ENCODE measurements at regions not wholly inside any gene's neighbourhood (a gene's known extent, or its start where the extent isn't known, plus 50 kb on each side); places are given as distances from the start of the nearest gene placed in this dataset.

DNA sequence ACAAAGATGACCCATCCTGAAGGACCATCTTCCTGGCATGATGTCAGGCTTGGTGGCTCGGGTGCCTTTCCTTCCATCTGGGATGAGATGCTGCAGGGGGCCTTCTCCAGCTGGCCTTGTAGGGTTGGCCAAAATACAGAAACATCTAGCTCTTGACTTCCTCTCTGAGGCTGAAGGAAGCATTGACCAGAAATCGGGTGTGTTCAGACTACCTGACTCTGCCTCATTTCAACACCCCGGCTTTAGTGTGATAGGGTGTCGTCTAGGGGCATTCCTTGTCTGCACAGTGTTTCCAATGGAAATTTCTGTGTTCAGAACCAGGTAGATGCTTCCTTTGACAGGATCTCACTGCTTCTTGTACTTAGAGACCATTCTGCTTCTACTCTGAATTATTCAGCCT is 115.7 kb upstream of the SPRED2 start:
- no peak for TF ChIP-seq GABPA (IDR thresholded peaks at IDR 0.05; ENCODE audit: low read depth)
- no peak for TF ChIP-seq POLR2AphosphoS5 (IDR thresholded peaks at IDR 0.05; ENCODE audit: low read depth)
- TF ChIP-seq, protein P1, sequence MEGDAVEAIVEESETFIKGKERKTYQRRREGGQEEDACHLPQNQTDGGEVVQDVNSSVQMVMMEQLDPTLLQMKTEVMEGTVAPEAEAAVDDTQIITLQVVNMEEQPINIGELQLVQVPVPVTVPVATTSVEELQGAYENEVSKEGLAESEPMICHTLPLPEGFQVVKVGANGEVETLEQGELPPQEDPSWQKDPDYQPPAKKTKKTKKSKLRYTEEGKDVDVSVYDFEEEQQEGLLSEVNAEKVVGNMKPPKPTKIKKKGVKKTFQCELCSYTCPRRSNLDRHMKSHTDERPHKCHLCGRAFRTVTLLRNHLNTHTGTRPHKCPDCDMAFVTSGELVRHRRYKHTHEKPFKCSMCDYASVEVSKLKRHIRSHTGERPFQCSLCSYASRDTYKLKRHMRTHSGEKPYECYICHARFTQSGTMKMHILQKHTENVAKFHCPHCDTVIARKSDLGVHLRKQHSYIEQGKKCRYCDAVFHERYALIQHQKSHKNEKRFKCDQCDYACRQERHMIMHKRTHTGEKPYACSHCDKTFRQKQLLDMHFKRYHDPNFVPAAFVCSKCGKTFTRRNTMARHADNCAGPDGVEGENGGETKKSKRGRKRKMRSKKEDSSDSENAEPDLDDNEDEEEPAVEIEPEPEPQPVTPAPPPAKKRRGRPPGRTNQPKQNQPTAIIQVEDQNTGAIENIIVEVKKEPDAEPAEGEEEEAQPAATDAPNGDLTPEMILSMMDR (IDR thresholded peaks at IDR 0.05; ENCODE audit: insufficient read depth, low read length): no peak
- TF ChIP-seq, protein P2, sequence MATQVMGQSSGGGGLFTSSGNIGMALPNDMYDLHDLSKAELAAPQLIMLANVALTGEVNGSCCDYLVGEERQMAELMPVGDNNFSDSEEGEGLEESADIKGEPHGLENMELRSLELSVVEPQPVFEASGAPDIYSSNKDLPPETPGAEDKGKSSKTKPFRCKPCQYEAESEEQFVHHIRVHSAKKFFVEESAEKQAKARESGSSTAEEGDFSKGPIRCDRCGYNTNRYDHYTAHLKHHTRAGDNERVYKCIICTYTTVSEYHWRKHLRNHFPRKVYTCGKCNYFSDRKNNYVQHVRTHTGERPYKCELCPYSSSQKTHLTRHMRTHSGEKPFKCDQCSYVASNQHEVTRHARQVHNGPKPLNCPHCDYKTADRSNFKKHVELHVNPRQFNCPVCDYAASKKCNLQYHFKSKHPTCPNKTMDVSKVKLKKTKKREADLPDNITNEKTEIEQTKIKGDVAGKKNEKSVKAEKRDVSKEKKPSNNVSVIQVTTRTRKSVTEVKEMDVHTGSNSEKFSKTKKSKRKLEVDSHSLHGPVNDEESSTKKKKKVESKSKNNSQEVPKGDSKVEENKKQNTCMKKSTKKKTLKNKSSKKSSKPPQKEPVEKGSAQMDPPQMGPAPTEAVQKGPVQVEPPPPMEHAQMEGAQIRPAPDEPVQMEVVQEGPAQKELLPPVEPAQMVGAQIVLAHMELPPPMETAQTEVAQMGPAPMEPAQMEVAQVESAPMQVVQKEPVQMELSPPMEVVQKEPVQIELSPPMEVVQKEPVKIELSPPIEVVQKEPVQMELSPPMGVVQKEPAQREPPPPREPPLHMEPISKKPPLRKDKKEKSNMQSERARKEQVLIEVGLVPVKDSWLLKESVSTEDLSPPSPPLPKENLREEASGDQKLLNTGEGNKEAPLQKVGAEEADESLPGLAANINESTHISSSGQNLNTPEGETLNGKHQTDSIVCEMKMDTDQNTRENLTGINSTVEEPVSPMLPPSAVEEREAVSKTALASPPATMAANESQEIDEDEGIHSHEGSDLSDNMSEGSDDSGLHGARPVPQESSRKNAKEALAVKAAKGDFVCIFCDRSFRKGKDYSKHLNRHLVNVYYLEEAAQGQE (IDR thresholded peaks at IDR 0.05; ENCODE audit: insufficient replicate concordance, low read depth): no peak
- H3K27ac ChIP-seq (replicated peaks): no peak overlapping the region
- no peaks in the 10 kb centered on the region for H3K27me3 ChIP-seq (ENCODE audit: insufficient read depth, poor library complexity, severe bottlenecking)
- no peak overlapping the region for H3K4me3 ChIP-seq (replicated peaks; ENCODE audit: insufficient read depth, low read length)
- DNase-seq (ENCODE audit: low read depth in 1 of 2, low spot score in 1 of 2): no peak

DNA sequence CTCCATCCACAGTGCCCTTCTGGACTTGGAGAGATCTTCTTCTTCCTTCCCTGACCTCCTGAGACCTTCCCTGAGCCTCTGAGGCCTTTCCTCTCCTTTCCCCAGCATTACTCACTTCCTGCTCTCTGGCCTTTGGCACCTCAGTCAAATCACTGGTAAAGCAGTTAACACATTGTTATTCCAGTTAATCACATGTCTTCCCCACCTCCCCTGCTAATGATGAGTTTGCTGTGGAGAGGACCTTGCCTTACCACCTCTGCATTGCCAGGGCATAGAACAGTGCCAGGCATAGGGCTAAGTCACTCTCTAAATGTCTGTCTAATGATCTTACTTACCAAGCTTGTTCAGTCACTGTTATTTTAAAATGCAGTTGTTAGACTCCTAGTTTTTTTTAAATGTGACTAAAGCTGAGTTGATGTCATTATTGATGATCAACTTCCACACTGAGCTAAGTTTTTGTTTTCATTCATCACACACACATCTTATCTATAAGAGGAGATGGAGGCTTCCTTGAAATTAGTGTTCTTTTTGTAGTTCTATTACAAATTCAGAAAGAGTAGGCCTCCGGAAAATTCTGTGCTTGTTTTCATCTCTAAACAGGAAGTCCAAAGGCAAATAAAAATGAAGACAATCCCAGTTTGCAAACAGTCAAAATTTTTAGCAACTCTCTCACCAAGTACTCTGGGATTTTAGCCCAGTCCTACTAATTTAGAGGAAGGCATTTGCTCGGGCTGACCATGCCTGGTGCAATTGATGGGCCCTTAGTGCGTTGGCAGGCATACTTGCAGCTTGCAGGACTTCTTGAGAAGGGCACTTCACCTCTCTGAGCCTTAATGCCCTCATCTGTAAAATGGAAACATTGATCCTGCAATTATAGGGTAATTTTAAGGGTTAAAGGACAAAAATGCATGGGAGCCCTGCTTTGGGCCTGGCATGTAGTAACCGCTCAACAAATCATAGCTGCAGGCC is 113.7 kb upstream of the SPRED2 start:
- DNase-seq (ENCODE audit: low read depth in 1 of 2, low spot score in 1 of 2): no peak
- no peak overlapping the region for H3K27ac ChIP-seq (replicated peaks)
- TF ChIP-seq, protein P2 (IDR thresholded peaks at IDR 0.05; ENCODE audit: insufficient replicate concordance, low read depth): no peak
- TF ChIP-seq SPI1 (IDR thresholded peaks at IDR 0.05; ENCODE audit: borderline replicate concordance, low read depth) (no peak), GABPA (IDR thresholded peaks at IDR 0.05; ENCODE audit: low read depth) (no peak), POLR2AphosphoS5 (IDR thresholded peaks at IDR 0.05; ENCODE audit: low read depth) (no peak)
- TF ChIP-seq, protein P1 (IDR thresholded peaks at IDR 0.05; ENCODE audit: insufficient read depth, low read length): no peak

DNA sequence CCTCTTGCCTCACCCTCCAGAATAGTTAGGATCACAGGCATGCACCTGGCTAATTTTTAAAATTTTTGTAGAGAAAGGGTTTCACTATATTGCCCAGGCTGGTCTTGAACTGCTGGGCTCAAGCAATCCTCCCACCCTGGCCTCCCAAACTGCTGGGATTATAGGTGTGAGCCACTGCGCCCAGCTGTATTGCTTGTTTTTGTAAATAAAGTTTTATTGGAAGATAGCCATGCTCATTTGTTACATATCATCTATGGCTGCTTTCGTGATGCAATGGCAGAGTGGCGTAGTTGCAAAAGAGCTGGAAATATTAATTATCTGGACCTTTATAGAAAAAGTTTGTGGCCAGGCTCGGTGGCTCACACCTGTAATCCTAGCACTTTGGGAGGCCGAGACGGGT is 109.4 kb upstream of the SPRED2 start:
- Histone ChIP-seq H3K27ac (replicated peaks) (no peak overlapping the region), H3K4me3 (replicated peaks; ENCODE audit: insufficient read depth, low read length) (no peak overlapping the region), H3K27me3 (ENCODE audit: insufficient read depth, poor library complexity, severe bottlenecking) (no peaks in the 10 kb centered on the region)
- DNase-seq (ENCODE audit: low read depth in 1 of 2, low spot score in 1 of 2): no peak
- TF ChIP-seq, protein P1 (IDR thresholded peaks at IDR 0.05; ENCODE audit: insufficient read depth, low read length): no peak
- TF ChIP-seq SPI1 (IDR thresholded peaks at IDR 0.05; ENCODE audit: borderline replicate concordance, low read depth) (no peak), GABPA (IDR thresholded peaks at IDR 0.05; ENCODE audit: low read depth) (no peak), POLR2AphosphoS5 (IDR thresholded peaks at IDR 0.05; ENCODE audit: low read depth) (no peak)
- TF ChIP-seq, protein P2 (IDR thresholded peaks at IDR 0.05; ENCODE audit: insufficient replicate concordance, low read depth): no peak

More for the DNA sequence above, 113.7 kb upstream of the SPRED2 start:
- H3K4me3 ChIP-seq (replicated peaks; ENCODE audit: insufficient read depth, low read length): no peak overlapping the region
- no peaks in the 10 kb centered on the region for H3K27me3 ChIP-seq (ENCODE audit: insufficient read depth, poor library complexity, severe bottlenecking)

All from HL-60 (cell line).